ENCODE measurements at regions not wholly inside any gene's neighbourhood (a gene's known extent, or its start where the extent isn't known, plus 50 kb on each side); places are given as distances from the start of the nearest gene placed in this dataset.

DNA sequence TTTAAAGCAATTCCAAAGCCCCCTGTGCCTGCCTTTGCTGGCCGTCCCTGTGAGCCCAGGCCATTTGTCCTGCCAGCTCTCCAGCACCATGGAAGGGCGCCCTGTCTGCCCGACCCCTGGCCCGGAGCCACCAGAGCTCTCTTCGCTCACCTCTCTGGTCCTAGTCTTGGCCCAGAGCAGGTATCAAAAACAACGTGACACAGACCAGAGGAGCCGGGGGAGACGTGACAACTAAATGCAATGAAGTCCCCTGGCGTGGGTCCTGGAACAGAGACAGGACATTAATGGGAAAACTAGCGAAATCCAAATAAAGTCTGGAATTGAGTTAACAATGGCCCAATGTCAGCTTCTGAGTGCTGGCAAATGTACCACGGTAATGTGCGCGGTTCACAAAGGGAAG, 83.2 kb upstream of the DIO3 start:
- no peak for DNase-seq (ENCODE audit: low read depth, low spot score)

DNA sequence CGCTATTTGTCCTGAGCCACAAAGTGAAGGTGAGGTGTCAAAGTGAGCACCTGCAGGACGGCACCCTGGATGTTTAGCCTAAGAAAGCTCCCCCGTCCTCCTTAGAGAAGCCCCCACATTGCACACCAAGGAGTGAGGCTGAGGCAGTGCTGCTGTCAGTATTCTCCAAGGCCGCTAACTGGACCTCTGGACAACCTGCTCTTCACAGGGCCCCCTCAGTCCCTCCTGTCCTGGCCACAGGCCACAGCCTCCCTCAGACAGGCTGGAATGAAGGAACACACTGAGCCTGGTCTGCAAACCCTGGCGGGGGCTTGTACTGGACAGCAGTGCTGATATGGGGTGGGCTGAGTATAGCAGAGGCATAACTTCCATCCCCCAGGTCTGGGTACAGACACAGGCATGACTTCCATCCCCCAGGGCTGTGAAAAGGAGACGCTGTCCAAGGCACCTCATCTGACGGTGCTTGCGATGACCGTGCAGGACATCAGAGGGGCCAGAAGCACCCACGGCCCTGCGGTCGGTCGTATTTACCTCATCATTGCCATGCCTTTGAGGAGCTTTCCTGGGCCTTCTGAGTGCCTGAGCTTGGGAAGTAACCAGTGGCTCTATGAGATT, 82.4 kb upstream of the DIO3 start:
- DNase-seq (ENCODE audit: low read depth, low spot score), result no peak

DNA sequence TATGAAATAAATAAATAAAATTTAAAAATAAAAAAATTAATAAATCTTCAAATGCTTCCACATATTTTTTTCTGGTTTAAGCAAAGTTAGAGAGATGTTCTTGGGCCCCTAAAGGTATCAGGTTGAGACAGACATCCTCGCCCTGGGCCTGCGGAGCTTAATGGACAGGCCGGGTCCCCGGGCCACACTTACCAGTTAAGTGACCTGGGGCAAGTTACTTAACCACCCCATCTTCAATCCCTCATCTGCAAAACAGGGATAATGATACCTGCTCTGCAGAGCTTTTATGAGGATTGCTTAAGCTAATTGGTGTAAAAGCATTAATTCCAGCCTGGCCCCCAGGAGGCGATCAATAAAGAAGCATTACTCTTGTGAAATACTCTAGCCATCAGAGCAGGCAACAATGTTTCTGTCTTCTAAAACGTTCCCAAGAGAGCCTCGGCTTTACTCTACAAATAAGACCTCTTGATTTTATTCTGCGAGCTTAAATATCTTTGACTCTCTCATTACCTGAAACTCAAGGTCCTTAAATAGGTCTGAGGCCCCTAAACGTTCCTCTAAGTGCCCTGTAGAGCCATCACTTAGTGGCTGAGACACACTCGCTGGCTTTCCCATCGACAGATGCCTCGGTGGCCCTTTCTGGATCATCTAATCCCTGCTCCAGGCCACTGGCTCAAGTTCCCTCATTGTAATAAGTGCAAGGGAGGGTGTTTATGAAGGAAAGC, 81.1 kb upstream of the DIO3 start:
- no peak for DNase-seq (ENCODE audit: low read depth, low spot score)

DNA sequence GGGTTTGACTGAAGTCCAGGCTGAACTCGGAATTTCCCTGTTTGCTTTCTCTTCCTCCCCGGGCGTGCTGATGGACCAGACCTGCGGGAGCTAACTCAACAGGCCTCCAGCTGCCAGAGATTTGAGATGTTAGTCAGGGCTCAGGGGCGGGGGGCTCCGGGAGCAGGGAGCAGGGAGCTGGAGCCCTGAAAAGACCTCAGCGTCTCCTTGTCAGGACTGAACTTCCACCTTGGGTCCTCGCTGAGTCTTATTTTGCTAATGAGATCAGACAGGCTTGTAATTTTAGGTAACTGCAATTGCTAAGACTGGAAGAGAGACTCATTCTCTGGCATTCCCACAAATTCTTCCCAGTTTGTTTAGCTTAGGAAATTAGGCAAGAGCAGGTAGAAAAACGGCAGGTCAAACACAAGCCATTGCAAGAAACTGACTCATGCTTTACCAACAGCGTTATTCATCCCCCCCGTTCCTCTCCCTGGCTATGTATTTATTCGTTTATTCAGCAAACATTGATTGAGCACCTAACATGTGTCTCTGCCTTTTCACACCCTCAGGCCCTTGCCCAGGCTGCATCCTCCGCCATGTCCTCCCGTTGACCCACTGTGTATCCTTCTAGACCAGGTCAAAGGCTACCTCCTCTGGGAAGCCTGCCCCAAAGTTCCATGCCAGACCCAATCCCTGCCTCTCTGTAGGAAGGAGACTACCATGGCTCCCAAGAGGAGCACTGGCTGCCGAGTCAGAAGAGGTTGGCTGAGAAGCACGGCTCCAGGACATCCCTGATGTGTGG, 80.4 kb upstream of the DIO3 start:
- no peak for DNase-seq (ENCODE audit: low read depth, low spot score)

DNA sequence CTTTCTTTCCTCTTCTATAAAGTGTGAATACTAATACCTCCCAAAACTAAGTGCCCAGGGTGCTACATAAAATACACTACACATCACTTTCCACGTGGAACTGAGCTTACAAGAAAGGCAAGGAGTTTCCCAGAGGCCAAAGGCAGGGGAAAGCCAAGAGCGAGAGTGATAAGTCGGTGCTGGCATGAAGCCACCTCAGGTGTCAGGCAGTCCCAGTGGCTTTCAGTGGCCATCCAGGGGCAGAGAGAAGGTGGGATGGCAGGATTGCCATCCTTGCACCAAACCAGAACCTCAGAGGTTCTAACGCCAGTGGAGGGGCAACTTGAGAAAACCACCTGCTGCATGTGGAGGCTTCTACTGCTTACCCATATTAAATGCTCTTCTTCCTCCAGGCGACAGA, 79.7 kb upstream of the DIO3 start:
- no peak for DNase-seq (ENCODE audit: low read depth, low spot score)

DNA sequence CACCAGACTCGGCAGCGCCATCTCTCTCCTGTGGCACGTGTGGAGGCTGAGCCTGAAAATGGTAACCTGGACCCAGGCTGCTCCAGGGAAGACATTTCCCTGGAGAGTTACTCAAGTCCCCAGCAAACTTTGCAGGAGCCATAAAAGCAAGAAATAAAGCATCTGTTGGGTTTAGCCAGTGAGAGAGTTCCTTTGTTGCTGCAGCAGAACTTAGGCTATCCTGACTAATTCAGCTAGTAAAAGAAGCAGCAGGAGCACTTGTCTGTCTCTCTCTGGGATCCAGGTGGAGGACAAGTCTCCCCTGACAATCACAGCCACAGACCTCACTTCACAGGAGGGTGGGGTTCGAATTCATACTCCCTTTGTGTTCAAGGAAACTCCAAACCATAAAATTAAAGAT, 79.2 kb upstream of the DIO3 start:
- no peak for DNase-seq (ENCODE audit: low read depth, low spot score)

DNA sequence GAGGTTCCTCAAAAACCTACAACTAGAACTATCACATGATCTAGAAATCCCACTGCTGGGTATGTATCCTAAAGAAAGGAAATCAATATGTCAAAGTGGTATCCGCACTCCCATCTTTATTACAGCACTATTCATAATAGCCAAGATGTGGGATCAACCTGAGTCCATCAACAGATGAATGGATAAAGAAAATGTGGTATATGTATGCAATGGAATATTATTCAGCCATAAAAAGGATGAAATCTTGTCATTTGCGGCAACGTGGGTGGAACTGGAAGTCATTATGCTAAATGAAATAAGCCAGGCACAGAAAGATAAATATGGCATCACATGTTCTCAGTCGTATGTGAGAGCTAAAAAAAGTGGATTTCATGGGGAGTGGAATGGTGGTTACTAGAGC, 77.5 kb upstream of the DIO3 start:
- no peak for DNase-seq (ENCODE audit: low read depth, low spot score)

DNA sequence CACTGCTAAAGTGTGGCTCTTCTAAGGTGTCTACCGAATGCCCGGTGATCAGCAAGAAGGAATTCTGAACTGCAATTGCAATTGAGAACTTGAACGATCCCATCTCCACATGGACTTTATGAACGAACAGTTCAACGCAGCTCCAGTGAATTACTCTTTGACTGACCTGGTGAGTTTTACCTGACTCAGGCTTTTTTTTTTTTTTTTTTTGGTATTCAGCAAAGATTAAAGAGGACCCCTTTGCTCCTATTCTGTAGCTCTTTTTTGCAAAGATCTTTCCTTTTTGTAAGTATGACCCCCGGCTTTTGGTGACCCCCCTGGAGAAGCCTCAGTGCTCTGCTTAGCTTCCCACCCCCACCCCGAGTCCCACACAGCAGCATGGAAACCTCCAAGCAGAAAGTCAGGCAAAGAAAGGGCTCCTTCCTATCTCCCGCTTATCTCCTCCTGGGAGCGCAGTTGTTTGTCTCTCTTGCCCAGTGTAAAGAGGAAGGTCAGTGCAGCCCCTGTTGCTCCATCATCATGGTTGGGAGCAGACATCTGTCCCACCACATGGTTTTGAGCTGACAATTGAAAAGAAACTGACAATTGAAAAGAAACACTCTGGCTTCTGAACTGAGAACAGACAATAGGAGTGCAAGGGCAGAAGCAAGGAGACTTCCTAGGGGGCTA, 72.1 kb upstream of the DIO3 start:
- no peak for DNase-seq (ENCODE audit: low read depth, low spot score)

DNA sequence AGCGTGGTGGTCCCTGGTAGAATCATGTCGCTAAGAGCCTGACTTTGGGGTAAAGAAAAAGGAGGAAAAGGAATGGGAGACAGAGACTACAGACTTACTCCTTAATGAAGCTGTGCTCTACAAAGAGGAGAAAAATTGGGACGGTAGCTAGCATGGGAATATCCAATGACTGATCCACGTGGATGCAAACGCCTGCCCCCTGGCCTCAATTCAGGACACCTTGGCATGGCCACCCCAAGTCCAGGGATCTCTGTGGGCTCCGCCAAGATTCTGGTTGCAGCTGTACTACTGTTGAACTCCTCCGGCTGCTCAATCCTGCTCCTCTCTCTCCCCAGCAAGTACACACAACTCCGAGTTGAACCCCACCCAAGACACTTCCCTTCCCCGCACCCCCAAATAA, 70.5 kb upstream of the DIO3 start:
- no peak for DNase-seq (ENCODE audit: low read depth, low spot score)

DNA sequence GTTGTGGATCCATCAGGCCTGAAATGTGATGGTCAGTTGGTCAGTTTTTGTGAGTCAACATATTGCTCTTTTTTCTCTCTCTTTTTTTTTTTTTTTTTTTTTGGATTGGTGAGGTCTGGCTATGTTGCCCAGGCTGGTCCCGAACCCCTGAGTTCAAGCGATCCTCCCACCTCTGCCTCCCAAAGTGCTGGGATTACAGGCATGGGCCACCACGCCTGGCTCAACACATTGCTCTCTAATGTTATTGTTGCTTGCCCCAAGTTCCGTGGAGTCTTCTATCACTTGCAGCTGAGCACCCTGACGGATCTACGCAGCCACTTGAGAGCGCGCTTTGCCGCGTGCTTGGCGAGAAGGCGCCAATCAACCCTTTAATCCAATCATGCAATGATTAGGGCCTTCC, 69.5 kb upstream of the DIO3 start:
- DNase-seq (ENCODE audit: low read depth, low spot score), result no peak

DNA sequence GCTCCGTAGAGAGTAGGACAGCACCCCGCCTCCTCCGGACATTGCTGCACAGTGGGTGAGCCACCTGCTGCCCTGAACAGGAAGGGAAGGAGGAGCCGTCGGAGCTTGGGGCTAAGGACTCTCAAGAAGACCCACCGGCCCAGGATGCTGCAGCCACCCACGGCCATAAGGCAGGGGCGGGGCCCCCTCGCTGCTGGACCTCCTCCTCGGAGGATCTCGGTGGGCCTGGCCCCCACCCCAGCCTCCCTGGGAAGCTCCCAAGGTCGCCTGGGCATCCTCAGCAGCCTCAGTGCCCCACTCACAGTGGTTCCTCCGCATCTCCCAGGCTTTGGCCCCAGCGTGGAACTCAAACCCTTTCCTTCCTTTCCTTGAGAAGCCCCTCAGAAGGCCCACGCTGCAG, 68.6 kb upstream of the DIO3 start:
- no peak for DNase-seq (ENCODE audit: low read depth, low spot score)

DNA sequence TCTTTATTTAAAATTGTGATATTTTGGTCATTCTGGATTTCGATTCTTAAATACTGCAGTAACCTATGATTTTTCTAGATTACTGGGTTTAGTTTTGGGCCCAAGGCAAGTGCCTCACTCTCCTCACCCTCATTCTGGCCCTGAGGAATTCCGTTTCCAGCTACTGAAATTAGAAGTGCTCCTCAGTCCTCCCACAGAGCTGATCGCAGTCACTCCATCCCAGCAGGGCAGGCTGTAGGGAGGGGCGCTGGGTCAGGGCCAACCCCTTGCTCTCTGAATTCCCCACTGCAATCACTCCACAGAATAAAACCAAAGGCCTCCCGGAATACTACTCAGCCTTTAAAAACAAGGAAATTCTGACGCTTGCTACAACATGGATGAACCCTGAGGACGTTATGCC, 66.5 kb upstream of the DIO3 start:
- DNase-seq (ENCODE audit: low read depth, low spot score), result no peak

DNA sequence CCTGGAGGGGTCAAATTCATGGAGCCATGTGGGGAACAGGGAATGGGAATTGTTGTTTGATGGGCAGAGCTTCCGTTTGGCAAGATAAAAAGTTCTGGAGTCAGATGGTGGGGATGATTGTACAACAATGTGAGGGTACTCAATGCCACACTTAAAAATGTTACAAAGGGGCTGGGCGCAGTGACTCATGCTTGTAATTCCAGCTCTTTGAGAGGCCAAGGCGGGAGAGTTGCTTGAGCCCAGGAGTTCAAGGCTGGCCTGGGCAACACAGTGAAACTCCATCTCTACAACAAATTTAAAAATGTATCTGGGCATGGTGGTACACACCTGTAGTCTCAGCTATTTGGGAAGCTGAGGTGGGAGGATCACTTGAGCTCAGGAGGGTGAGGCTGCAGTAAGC, 66.0 kb upstream of the DIO3 start:
- no peak for DNase-seq (ENCODE audit: low read depth, low spot score)

DNA sequence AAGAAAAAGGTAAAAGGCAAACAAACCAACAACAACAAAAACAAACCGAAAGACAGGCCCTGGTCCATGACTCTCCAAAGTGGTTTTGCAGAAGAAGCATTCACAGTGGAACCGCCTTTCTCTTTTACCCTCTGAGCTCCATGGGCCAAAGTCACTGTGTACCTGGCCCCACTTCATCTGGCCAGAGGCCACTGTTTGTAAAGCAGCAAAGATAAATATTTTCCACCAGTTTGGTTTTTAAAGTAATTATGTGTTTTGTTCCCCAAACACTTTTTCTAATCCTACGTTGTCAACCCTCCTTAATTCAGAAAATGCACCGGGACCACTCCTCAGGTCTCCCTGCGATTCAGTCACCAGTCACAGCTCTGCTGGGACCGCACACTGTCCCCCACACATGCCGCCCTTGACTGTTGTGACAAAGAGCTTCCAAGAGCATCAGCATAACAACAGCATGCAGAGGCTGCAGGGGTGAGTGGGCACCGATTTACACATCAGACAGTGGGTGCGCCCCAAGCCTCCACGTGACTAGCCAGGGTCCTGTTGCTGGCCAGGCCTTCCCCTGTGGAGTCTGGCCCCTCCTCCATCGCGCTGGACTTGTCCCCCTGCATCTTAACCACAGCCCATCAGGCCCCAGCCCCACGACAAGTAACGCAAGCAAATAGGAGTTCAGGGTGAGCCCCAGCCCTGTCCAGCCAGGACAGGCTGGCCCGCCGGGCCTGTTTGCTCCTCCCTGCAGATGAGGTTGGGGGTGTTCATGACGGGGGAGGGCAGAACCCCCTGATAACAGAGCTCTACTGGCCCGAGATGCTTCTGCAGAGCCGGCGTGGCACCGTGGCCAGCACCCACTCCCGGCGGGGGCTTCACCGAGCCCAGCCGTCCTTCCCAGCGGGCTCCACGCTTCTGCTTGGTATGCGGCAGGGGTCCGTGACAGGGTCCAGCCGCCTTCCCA, 65.2 kb upstream of the DIO3 start:
- DNase-seq (ENCODE audit: low read depth, low spot score), result no peak

DNA sequence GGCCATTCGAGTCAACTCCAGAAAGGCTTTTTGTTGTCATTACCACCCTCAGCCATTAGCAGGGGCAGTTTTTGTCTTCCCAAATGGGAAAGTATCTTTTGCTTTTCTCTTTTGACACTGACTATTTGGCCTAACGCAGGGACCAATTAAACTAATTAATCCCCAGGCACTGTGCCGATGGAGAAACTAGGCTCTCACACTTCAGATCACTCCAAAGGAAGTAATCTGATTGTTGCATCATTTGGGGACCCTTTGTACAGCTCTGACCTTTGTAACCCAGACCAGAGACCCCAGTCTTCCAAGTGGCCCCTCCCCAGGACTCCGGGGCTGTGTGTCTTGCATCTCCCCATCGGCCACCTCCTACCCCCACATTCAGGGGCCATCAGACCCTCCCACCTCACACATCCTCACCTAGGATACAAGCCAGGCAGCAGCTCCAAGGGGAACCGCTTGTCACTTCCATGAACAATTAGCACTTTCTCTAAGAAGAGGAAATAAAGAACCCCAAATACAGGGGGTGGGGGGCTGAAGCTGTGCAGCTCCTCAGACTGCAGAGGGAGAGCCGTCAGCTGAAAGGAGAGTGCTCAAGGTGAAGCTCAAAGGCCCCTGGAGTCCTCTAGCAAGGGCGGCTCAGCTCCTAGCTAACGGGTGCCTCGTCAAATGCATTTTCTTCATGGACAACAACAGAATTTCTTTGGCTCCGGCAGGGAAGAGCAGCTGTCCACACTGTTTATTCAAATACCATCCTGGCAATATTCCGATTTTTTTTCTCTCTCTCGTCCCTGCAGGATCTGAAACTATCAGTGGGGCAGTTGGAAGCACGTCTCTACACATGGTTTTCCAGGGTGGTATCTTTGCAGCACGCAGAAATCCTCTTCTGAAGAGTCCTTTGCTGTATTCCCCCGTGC, 64.3 kb upstream of the DIO3 start:
- DNase-seq (ENCODE audit: low read depth, low spot score), result no peak

DNA sequence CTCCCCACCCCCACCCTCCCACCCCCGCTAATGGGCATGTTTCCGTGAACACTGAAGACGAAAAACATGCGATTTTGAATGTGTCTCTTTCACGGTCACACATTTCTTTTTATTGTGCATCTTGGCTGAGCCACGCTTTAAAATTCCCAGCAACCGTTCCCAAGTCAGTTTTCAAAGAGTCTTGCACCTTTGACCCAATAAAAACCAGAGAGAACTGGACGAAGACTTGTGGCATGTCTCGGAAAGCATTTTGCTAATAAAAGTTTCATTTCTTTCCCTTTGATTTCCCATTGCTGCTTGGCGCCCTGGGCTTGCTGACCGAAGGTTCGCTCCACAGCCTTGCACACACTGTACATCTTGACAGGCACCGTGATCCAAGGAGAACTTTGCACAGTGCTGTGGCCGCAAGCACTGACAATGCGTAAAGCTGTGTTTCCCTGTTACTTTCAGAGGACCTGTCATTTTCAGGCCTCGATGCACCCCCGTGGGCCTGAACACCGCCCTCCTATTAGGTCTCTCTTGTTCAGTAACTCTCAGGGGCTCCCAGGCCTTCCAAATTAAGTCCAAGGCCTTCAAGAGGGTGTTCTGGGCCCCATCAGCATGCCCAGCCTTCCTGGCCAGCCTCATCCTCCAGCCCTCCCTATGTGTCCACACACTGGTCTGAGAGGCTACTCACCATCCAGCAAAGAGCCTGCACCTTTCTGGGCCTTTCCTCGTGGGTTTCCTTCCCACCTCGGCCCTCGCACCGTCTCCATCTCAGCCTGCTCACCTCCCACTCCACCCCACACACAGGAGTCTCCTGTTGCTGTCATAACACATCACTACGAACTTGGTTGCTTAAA, 63.4 kb upstream of the DIO3 start:
- no peak for DNase-seq (ENCODE audit: low read depth, low spot score)

DNA sequence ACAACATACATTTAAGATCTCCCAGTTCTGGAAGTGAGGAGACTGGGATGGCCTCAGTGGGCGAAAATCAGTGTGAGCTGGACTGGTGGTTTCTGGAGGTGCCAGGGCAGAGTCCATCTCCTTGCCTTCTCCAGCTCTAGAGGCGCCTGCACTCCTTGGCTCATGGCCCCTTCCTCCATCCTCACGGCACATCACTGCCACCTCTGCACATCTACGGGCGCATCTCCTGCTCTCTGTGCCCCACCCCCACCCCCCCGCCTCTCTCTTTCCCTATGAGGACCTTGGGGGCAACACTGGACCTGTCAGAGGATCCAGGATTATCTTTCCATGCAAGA, 62.8 kb upstream of the DIO3 start:
- DNase-seq (ENCODE audit: low read depth, low spot score), result no peak

DNA sequence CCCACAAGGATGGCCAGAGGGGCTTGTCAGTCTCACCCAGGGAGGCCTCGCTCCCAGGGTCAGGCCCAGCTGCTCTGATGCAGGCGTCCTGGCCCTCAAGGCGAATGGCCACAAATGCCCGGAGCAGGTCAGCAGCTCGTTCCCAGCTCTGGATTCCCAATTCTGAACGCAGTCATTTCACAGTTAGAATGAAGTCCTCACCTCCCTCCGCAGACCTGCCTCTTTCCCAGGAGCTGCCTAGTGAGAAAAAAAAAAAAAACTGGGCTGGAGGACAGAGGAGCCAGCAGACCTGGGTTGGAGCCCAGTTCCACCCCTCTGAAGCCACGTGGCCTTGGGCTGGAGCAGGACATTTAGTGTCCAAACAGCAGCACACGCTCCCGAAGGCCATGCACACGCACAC, 62.2 kb upstream of the DIO3 start:
- DNase-seq (ENCODE audit: low read depth, low spot score), result no peak

DNA sequence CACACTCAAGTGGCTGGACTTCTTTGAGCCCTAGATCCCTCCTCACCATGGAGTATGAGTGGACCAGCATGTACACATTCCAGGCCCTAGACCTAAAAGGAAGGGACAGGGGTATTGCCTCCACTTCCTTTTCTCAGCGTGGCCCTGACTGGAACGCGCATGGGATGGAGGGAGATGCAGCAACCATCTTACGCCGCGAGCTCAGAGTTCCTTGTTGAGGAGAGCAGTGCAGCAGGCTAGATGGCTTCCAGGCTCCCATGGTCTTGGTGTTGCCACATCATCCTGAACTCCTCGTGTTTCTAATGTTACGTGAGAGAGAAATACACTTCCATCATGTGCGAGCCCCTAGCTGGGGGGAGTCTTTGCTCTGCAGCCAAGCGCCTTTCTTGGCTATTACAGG, 61.8 kb upstream of the DIO3 start:
- DNase-seq (ENCODE audit: low read depth, low spot score), result no peak

DNA sequence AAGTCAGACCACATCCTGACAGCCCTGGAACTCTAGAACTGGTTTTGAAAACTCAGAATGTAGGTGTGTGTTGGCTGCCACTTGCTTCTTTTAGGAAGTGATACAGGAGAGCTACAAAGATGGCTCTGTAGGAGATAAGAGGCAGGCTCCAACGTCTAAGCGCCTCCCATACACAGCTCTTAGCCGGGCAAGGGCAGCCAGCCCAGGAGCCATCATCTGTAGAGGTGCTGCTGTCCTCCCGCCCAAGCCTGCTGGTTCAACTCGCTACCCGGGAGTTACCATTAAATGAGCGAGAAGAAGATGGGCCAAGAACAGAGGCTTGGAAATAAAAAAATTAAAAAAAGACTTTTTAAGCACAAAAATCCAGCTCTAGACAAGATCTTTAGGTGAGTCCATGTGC, 61.2 kb upstream of the DIO3 start:
- no peak for DNase-seq (ENCODE audit: low read depth, low spot score)
